Natural killer cell (primary cell): ENCODE measurements at regions not wholly inside any gene's neighbourhood (a gene's known extent, or its start where the extent isn't known, plus 50 kb on each side); places are given as distances from the start of the nearest gene placed in this dataset.

Source experiments
- ATAC-seq, 3 donors: fragments of 150-1000 bp in 2 of 3; fragments of 200-7000 bp in 1 of 3; cut with Tn5 transposase; 1 replicate in 1 of 3; 2 replicates in 2 of 3; pipeline ENCODE4 v1.10.0; 2021; ENCODE audit warnings: mild to moderate bottlenecking in 2 of 3, moderate library complexity in 2 of 3
- DNase-seq, 2 donors: peaks; one replicate each; pipeline versions ENCODE4 v3.0.0 to v3.0.0-alpha.2; 2013 to 2021; ENCODE audit warnings: mixed read lengths in 1 of 2
- H3K27ac ChIP-seq: one replicate; pipeline ENCODE4 v1.5.1; 2013; ENCODE audit warnings: mild to moderate bottlenecking, low read length
- H3K27me3 ChIP-seq: one replicate; pipeline ENCODE4 v1.6.1; 2013; ENCODE audit warnings: low read length; ENCODE audit not compliant: control insufficient read depth, insufficient read depth
- H3K36me3 ChIP-seq: one replicate; pipeline ENCODE4 v1.6.1; 2013; ENCODE audit warnings: low read length; ENCODE audit not compliant: control insufficient read depth, insufficient read depth
- H3K4me1 ChIP-seq: one replicate; pipeline ENCODE4 v1.6.1; 2013; ENCODE audit warnings: low read length; ENCODE audit not compliant: control insufficient read depth, insufficient read depth
- H3K4me3 ChIP-seq: one replicate; pipeline ENCODE4 v1.5.1; 2013; ENCODE audit warnings: low read length
- H3K9me3 ChIP-seq: one replicate; pipeline ENCODE4 v1.6.1; 2013; ENCODE audit warnings: low read length; ENCODE audit not compliant: control insufficient read depth, insufficient read depth
- H3K27ac Mint-ChIP-seq, 2 donors: one replicate each; pipeline ENCODE4 v1.8.0; 2022; ENCODE audit warnings: mild to moderate bottlenecking in 2 of 2, mixed read lengths in 2 of 2, moderate library complexity in 1 of 2
- H3K27me3 Mint-ChIP-seq, 2 donors: one replicate each; pipeline ENCODE4 v1.8.0; 2022; ENCODE audit warnings: low read depth in 2 of 2, mixed read lengths in 2 of 2
- H3K36me3 Mint-ChIP-seq: one replicate; pipeline ENCODE4 v1.8.0; 2022; ENCODE audit warnings: mixed read lengths
- H3K4me1 Mint-ChIP-seq, 2 donors: one replicate each; pipeline ENCODE4 v1.8.0; 2022; ENCODE audit warnings: mixed read lengths in 2 of 2
- H3K4me3 Mint-ChIP-seq: one replicate; pipeline ENCODE4 v1.8.0; 2022; ENCODE audit warnings: mild to moderate bottlenecking, moderate library complexity, mixed read lengths
- H3K9me3 Mint-ChIP-seq, 2 donors: one replicate each; pipeline ENCODE4 v1.8.0; 2022; ENCODE audit warnings: mixed read lengths in 2 of 2
- WGBS: methylation state at CpG from one replicate; pipeline ENCODE4 v1.1.7; 2013; ENCODE audit warnings: missing lambda C conversion rate; ENCODE audit not compliant: insufficient coverage; 5-methylcytosine and 5-hydroxymethylcytosine counted together
- intact Hi-C: fragments of 100-400 bp; cut with micrococcal nuclease; formaldehyde crosslinking; loops from one replicate; pipeline ENCODE4 v1.14.2; 2022
- TF ChIP-seq, protein P1 (sequence below): fragments of 200-600 bp; IDR thresholded peaks from one replicate; pipeline ENCODE4 v1.8.0; 2022; ENCODE audit warnings: antibody characterized with exemption

DNA sequence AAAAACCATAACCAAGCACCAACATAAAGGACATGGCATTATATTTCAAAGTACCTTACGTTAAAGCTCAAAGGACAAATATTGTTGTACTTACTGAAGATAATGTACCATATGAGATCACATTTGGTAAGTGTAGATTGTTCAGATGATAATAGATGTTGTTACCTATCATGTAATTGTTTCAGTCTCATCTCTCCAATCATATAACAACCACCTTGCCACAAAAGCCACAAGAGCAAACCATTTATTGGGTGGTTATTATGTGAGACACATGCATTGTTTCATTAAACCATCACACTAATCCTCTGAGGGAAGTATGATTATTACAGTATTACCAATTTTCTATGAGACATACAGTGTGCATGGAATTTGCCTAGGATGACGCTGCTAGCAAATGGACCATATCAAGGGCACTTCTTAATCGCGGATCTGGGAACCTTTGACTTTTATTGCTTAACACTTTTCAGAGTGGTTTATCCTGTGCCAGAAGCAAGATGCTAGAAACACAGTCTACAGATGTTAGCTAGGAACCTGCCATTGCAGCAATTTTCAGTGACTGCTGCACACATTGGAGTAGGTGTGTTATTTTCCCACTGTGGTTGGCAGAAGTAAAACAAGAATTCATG, 149.8 kb upstream of the AKIRIN2 start:
- H3K9me3 Mint-ChIP-seq: no peaks in the 10 kb centered on the region
- intact Hi-C loops: no loop called here
- DNase-seq (peak in 1 of 2 donors; percentile 8), ATAC-seq (no peak)
- Histone ChIP-seq H3K36me3 (no peaks in the 10 kb centered on the region), H3K4me1 (no peaks in the 10 kb centered on the region), H3K27me3 (peaks cover 2% of the 10 kb centered on the region), H3K27ac (no peak overlapping the region), H3K4me3 (no peak overlapping the region), H3K9me3 (no peaks in the 10 kb centered on the region)
- H3K4me1 Mint-ChIP-seq: peaks cover 5 to 6% of the 10 kb centered on the region in 2 donors
- 98% methylated on average over 3 of the region's 4 CpGs for WGBS
- TF ChIP-seq, protein P1, sequence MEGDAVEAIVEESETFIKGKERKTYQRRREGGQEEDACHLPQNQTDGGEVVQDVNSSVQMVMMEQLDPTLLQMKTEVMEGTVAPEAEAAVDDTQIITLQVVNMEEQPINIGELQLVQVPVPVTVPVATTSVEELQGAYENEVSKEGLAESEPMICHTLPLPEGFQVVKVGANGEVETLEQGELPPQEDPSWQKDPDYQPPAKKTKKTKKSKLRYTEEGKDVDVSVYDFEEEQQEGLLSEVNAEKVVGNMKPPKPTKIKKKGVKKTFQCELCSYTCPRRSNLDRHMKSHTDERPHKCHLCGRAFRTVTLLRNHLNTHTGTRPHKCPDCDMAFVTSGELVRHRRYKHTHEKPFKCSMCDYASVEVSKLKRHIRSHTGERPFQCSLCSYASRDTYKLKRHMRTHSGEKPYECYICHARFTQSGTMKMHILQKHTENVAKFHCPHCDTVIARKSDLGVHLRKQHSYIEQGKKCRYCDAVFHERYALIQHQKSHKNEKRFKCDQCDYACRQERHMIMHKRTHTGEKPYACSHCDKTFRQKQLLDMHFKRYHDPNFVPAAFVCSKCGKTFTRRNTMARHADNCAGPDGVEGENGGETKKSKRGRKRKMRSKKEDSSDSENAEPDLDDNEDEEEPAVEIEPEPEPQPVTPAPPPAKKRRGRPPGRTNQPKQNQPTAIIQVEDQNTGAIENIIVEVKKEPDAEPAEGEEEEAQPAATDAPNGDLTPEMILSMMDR: no peak
- H3K4me3 Mint-ChIP-seq: no peak overlapping the region
- H3K27me3 Mint-ChIP-seq: peaks cover 10 to 19% of the 10 kb centered on the region in 2 donors
- no peak overlapping the region for H3K27ac Mint-ChIP-seq
- no peaks in the 10 kb centered on the region for H3K36me3 Mint-ChIP-seq

DNA sequence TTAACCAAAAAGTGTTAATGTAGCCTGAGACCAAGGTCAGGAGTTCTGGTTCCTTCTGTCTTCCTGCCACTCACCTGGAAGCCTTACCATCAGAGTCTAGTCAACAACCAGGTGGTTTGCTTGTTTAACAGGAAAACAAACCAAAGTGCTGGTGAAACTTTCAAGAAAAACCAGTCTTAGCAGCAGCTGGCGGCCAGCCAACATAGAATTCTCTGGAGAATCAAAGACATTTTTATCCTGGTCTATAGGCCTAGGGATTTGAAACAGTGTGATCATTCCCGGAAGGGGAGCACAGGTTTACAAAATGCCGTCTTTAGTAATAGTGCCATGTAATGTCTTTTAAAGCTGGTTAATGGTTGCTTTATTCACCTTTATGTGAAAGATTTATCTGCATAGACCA, 146.6 kb upstream of the AKIRIN2 start:
- no peaks in the 10 kb centered on the region for H3K27me3 ChIP-seq
- peaks cover 14 to 26% of the 10 kb centered on the region in 2 donors for H3K27me3 Mint-ChIP-seq
- H3K4me3 Mint-ChIP-seq: no peak overlapping the region
- no peaks in the 10 kb centered on the region for H3K9me3 Mint-ChIP-seq
- WGBS: 100% methylated on average over 3 of the region's 3 CpGs
- H3K4me1 Mint-ChIP-seq: peaks cover 5 to 6% of the 10 kb centered on the region in 2 donors
- no peak overlapping the region for H3K4me3 ChIP-seq
- H3K36me3 ChIP-seq: no peaks in the 10 kb centered on the region
- no peaks in the 10 kb centered on the region for H3K4me1 ChIP-seq
- no peak overlapping the region for H3K27ac Mint-ChIP-seq
- intact Hi-C loops: no loop called here
- no peaks in the 10 kb centered on the region for H3K36me3 Mint-ChIP-seq
- ATAC-seq (no peak), DNase-seq (no peak)
- TF ChIP-seq, protein P1: no peak
- no peaks in the 10 kb centered on the region for H3K9me3 ChIP-seq
- H3K27ac ChIP-seq: no peak overlapping the region

DNA sequence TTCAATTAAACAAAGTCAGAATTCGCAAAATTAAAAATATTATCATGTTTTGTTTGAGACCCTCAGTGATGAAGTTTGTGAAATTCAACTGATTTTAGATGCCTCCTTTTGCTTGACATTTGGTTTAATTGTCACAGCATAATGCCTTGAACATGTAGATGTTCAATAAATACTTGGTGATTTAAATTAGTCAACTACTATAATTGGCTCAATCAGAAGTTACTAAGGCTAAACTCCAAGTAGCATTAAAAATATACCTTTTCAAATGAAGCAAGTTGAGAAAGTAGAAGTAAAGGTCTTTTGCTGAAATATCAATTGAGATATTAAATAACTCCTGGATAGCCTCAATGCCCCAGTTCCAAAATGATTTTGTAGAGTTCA, 145.8 kb upstream of the AKIRIN2 start:
- Mint-ChIP-seq H3K4me3 (no peak overlapping the region), H3K27me3 (peaks cover 14 to 26% of the 10 kb centered on the region in 2 donors), H3K4me1 (peaks cover 5 to 6% of the 10 kb centered on the region in 2 donors), H3K27ac (no peak overlapping the region), H3K9me3 (no peaks in the 10 kb centered on the region), H3K36me3 (no peaks in the 10 kb centered on the region)
- no peaks in the 10 kb centered on the region for H3K4me1 ChIP-seq
- H3K27ac ChIP-seq: no peak overlapping the region
- H3K36me3 ChIP-seq: no peaks in the 10 kb centered on the region
- no peaks in the 10 kb centered on the region for H3K9me3 ChIP-seq
- WGBS: no CpG with 5 or more reads among the region's 1 CpG
- ATAC-seq (no peak), DNase-seq (no peak)
- no peaks in the 10 kb centered on the region for H3K27me3 ChIP-seq
- TF ChIP-seq, protein P1: no peak
- intact Hi-C loops: no loop called here
- H3K4me3 ChIP-seq: no peak overlapping the region
